ENCODE measurements at regions not wholly inside any gene's neighbourhood (a gene's known extent, or its start where the extent isn't known, plus 50 kb on each side); places are given as distances from the start of the nearest gene placed in this dataset.

DNA sequence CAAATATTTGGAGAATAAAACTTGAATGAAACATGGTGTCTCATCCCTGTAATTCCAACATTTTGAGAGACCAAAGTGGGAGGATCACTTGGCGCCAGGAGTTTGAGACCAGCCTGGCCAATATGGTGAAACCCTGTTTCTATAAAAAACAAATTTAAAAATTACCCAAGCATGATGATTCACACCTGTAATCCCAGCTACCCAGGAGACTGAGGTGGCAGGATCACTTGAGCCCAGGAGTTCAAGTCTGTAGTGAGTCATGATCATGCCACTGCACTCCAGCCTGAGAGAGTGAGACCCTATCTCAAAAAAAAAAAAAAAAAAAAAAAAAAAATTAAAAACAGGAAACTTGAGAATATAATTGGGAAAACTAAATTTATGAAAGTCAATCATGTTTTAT, 481.1 kb downstream of the SEMA3D start:
- Histone ChIP-seq H3F3A (ENCODE audit: low read depth) (no peaks in the 10 kb centered on the region), H3K9me3 (ENCODE audit: insufficient read depth, low read depth, low read length) (no peaks in the 10 kb centered on the region), H3K9ac (ENCODE audit: low read depth, low read length, poor library complexity, severe bottlenecking) (no peak overlapping the region), H3K27me3 (ENCODE audit: insufficient read depth, low read length, poor library complexity, severe bottlenecking) (no peaks in the 10 kb centered on the region), H3K4me1 (ENCODE audit: insufficient read depth, low read length, poor library complexity, severe bottlenecking) (no peaks in the 10 kb centered on the region), H3K4me2 (ENCODE audit: low read depth, low read length, poor library complexity, severe bottlenecking) (no peak overlapping the region), H4K20me1 (ENCODE audit: insufficient read depth, low read length, poor library complexity, severe bottlenecking) (no peaks in the 10 kb centered on the region), H3K36me3 (ENCODE audit: insufficient read depth, low read length) (no peaks in the 10 kb centered on the region), H3K4me3 (ENCODE audit: low read length, poor library complexity, severe bottlenecking) (no peak overlapping the region), H2AFZ (ENCODE audit: low read length) (no peak overlapping the region), H3K9me2 (replicated peaks; ENCODE audit: low read depth, low read length) (no peaks in the 10 kb centered on the region), H3K79me2 (ENCODE audit: insufficient read depth, low read length) (no peaks in the 10 kb centered on the region)
- no peak for TF ChIP-seq EZH2phosphoT487 (IDR thresholded peaks at IDR 0.05; ENCODE audit: borderline replicate concordance)
- TF ChIP-seq, protein P1, sequence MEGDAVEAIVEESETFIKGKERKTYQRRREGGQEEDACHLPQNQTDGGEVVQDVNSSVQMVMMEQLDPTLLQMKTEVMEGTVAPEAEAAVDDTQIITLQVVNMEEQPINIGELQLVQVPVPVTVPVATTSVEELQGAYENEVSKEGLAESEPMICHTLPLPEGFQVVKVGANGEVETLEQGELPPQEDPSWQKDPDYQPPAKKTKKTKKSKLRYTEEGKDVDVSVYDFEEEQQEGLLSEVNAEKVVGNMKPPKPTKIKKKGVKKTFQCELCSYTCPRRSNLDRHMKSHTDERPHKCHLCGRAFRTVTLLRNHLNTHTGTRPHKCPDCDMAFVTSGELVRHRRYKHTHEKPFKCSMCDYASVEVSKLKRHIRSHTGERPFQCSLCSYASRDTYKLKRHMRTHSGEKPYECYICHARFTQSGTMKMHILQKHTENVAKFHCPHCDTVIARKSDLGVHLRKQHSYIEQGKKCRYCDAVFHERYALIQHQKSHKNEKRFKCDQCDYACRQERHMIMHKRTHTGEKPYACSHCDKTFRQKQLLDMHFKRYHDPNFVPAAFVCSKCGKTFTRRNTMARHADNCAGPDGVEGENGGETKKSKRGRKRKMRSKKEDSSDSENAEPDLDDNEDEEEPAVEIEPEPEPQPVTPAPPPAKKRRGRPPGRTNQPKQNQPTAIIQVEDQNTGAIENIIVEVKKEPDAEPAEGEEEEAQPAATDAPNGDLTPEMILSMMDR (conservative IDR thresholded peaks at IDR 0.05; ENCODE audit: low read length) = no peak

DNA sequence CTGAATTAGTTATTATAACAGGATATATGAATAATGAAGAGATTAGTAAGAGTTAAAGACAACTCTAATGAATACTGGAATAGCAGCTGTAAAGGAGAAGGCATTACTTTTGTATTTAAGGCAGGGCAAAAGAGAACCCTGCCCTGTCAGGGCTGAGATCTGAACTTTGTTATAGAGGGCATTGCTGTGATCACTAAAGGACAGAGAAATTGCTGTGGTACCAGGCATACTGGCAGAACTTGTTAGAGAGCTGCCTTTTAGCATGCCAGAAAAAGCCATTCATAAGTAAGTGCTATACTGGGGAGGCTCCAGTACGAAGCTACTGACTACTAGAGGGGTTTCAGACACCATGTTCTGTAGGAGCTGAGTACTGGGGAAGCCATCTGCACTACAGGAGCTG, 481.8 kb downstream of the SEMA3D start:
- Histone ChIP-seq H3K9me2 (replicated peaks; ENCODE audit: low read depth, low read length) (no peaks in the 10 kb centered on the region), H3K27me3 (ENCODE audit: insufficient read depth, low read length, poor library complexity, severe bottlenecking) (no peaks in the 10 kb centered on the region), H3K4me1 (ENCODE audit: insufficient read depth, low read length, poor library complexity, severe bottlenecking) (no peaks in the 10 kb centered on the region), H3K4me2 (ENCODE audit: low read depth, low read length, poor library complexity, severe bottlenecking) (no peak overlapping the region), H3K79me2 (ENCODE audit: insufficient read depth, low read length) (no peaks in the 10 kb centered on the region), H3K36me3 (ENCODE audit: insufficient read depth, low read length) (no peaks in the 10 kb centered on the region), H4K20me1 (ENCODE audit: insufficient read depth, low read length, poor library complexity, severe bottlenecking) (no peaks in the 10 kb centered on the region), H3K4me3 (ENCODE audit: low read length, poor library complexity, severe bottlenecking) (no peak overlapping the region), H3K9me3 (ENCODE audit: insufficient read depth, low read depth, low read length) (no peaks in the 10 kb centered on the region), H3K9ac (ENCODE audit: low read depth, low read length, poor library complexity, severe bottlenecking) (no peak overlapping the region), H3F3A (ENCODE audit: low read depth) (no peaks in the 10 kb centered on the region), H2AFZ (ENCODE audit: low read length) (no peak overlapping the region)
- no peak for TF ChIP-seq EZH2phosphoT487 (IDR thresholded peaks at IDR 0.05; ENCODE audit: borderline replicate concordance)
- TF ChIP-seq, protein P1 (conservative IDR thresholded peaks at IDR 0.05; ENCODE audit: low read length) = no peak

DNA sequence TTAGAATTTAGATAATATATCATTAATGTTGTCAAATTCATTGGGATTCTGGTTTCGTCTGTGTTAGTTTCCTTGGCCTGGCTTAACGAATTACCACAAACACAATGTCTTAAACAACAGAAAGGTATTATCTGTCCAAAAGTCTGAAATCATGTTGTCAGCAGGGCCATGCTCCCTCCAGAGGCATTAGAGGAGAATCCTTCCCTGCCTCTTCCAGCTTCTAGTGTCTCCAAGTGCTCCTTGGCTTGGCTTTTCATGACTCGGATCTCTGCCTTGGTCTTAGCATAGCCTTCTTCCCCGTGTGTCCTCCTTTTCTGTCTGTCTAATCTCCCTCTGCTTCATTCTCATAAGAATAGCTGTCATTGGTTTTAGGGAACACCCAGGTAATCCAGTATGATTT, 482.5 kb downstream of the SEMA3D start:
- Histone ChIP-seq H3K27me3 (ENCODE audit: insufficient read depth, low read length, poor library complexity, severe bottlenecking) (no peaks in the 10 kb centered on the region), H2AFZ (ENCODE audit: low read length) (no peak overlapping the region), H3K9me3 (ENCODE audit: insufficient read depth, low read depth, low read length) (no peaks in the 10 kb centered on the region), H3K36me3 (ENCODE audit: insufficient read depth, low read length) (no peaks in the 10 kb centered on the region), H4K20me1 (ENCODE audit: insufficient read depth, low read length, poor library complexity, severe bottlenecking) (no peaks in the 10 kb centered on the region), H3K9ac (ENCODE audit: low read depth, low read length, poor library complexity, severe bottlenecking) (no peak overlapping the region), H3K4me2 (ENCODE audit: low read depth, low read length, poor library complexity, severe bottlenecking) (no peak overlapping the region), H3K4me3 (ENCODE audit: low read length, poor library complexity, severe bottlenecking) (no peak overlapping the region), H3K79me2 (ENCODE audit: insufficient read depth, low read length) (no peaks in the 10 kb centered on the region), H3K4me1 (ENCODE audit: insufficient read depth, low read length, poor library complexity, severe bottlenecking) (no peaks in the 10 kb centered on the region), H3K9me2 (replicated peaks; ENCODE audit: low read depth, low read length) (no peaks in the 10 kb centered on the region), H3F3A (ENCODE audit: low read depth) (no peaks in the 10 kb centered on the region)
- TF ChIP-seq EZH2phosphoT487 (IDR thresholded peaks at IDR 0.05; ENCODE audit: borderline replicate concordance) = no peak
- TF ChIP-seq, protein P1 (conservative IDR thresholded peaks at IDR 0.05; ENCODE audit: low read length) = no peak

All from Loucy (cell line).